ENCODE measurements at regions not wholly inside any gene's neighbourhood (a gene's known extent, or its start where the extent isn't known, plus 50 kb on each side); places are given as distances from the start of the nearest gene placed in this dataset.

DNA sequence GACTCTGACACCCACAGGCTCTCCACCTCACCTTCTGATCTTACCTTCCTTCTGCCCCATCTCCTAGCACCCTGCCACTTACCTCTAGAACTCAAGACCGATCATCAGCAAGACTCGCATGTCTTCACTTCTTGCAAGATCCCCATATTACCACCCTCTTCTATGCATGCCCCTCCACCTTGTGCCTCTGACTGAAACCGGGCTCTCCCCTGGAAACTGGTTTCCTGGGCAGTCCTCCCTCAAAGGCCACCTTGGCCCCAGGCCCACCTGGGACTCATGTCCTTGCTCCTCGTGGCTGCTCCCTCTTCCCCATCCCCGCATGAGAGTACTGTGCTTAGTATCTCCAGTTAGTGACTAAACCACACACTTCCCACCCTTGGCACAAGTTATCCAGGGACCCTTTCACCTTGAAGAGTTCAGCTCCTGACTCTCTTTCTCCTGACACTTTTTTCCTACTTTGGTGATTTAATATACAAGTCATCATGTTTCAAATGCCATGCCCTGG lies 136.7 kb downstream of the SPATA19 start:
- Histone ChIP-seq H3K9me3 (no peaks in the 10 kb centered on the region), H3K27me3 (no peaks in the 10 kb centered on the region), H3K27ac (no peak overlapping the region), H3K4me1 (no peaks in the 10 kb centered on the region), H3K4me3 (no peak overlapping the region), H3K36me3 (no peaks in the 10 kb centered on the region)
- no peak for TF ChIP-seq POLR2A (IDR thresholded peaks at IDR 0.05)
- 82% methylated on average over 5 of the region's 5 CpGs for WGBS
- no peak for DNase-seq (ENCODE audit: low spot score in 2 of 2)

- H3K4me1 ChIP-seq = no peaks in the 10 kb centered on the region
- H3K27me3 ChIP-seq = no peaks in the 10 kb centered on the region
- H3K36me3 ChIP-seq = no peaks in the 10 kb centered on the region
- H3K9me3 ChIP-seq = no peaks in the 10 kb centered on the region
- TF ChIP-seq POLR2A (IDR thresholded peaks at IDR 0.05) = no peak
- no peak for TF ChIP-seq EP300 (IDR thresholded peaks at IDR 0.05)
- no peak for TF ChIP-seq CTCF (IDR thresholded peaks at IDR 0.05)
- TF ChIP-seq POLR2AphosphoS5 (IDR thresholded peaks at IDR 0.05) = no peak
- no peak overlapping the region for H3K27ac ChIP-seq
- no peak overlapping the region for H3K4me3 ChIP-seq
- DNase-seq (ENCODE audit: low spot score in 2 of 2) = no peak
Observed at GRCh38 chr11:133706925-133707794, 138.2 kb downstream of the SPATA19 start.

- TF ChIP-seq POLR2AphosphoS5 (IDR thresholded peaks at IDR 0.05) = no peak
- TF ChIP-seq EP300 (IDR thresholded peaks at IDR 0.05) = no peak
- no peak for TF ChIP-seq POLR2A (IDR thresholded peaks at IDR 0.05)
- no peak for TF ChIP-seq CTCF (IDR thresholded peaks at IDR 0.05)
- H3K27ac ChIP-seq = no peak overlapping the region
- H3K36me3 ChIP-seq = no peaks in the 10 kb centered on the region
- WGBS = 94% methylated on average over 3 of the region's 3 CpGs
- no peaks in the 10 kb centered on the region for H3K27me3 ChIP-seq
- H3K9me3 ChIP-seq = no peaks in the 10 kb centered on the region
- no peaks in the 10 kb centered on the region for H3K4me1 ChIP-seq
- no peak for DNase-seq (ENCODE audit: low spot score in 2 of 2)
- H3K4me3 ChIP-seq = no peak overlapping the region
Observed at GRCh38 chr11:133705873-133706272, 139.4 kb downstream of the SPATA19 start.

GRCh38 chr11:133705074-133705648 lies 140.2 kb downstream of the SPATA19 start:
- DNase-seq (ENCODE audit: low spot score in 2 of 2) = no peak
- no peaks in the 10 kb centered on the region for H3K4me1 ChIP-seq
- no peaks in the 10 kb centered on the region for H3K9me3 ChIP-seq
- TF ChIP-seq CTCF (IDR thresholded peaks at IDR 0.05) (no peak), POLR2AphosphoS5 (IDR thresholded peaks at IDR 0.05) (no peak), POLR2A (IDR thresholded peaks at IDR 0.05) (no peak), EP300 (IDR thresholded peaks at IDR 0.05) (no peak)
- H3K36me3 ChIP-seq = no peaks in the 10 kb centered on the region
- no peak overlapping the region for H3K4me3 ChIP-seq
- no peaks in the 10 kb centered on the region for H3K27me3 ChIP-seq
- H3K27ac ChIP-seq = no peak overlapping the region
- 72% methylated on average over 8 of the region's 8 CpGs for WGBS

DNA sequence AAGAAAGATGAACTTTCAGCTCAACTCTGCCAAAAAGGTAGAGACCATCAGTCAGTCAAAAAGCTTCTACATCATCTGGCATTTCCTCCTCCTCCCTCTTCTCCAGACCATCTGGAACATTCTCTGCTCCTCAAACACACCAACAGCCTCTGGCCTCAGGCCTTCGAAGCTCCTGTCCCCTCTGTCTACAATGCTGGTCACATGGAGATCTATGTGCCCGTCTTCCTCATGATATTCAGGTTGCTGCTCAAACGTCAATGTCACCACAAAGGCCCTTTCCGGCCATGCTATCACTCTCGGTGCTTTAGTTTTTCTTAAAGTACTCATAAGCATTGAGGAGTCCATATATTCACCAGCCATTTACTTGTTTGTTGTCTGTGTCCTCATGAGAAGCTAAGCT lies 146.2 kb downstream of the SPATA19 start:
- H3K36me3 ChIP-seq = no peaks in the 10 kb centered on the region
- WGBS = 89% methylated on average over 5 of the region's 5 CpGs
- DNase-seq (ENCODE audit: low spot score in 2 of 2) = no peak
- no peak overlapping the region for H3K27ac ChIP-seq
- TF ChIP-seq CTCF (IDR thresholded peaks at IDR 0.05) (no peak), POLR2A (IDR thresholded peaks at IDR 0.05) (no peak), EP300 (IDR thresholded peaks at IDR 0.05) (no peak), POLR2AphosphoS5 (IDR thresholded peaks at IDR 0.05) (no peak)
- no peaks in the 10 kb centered on the region for H3K9me3 ChIP-seq
- H3K4me1 ChIP-seq = no peaks in the 10 kb centered on the region
- no peaks in the 10 kb centered on the region for H3K27me3 ChIP-seq
- no peak overlapping the region for H3K4me3 ChIP-seq

Data from suprapubic skin (tissue), 4 donors.